DND-41 (cell line): ENCODE measurements at regions not wholly inside any gene's neighbourhood (a gene's known extent, or its start where the extent isn't known, plus 50 kb on each side); places are given as distances from the start of the nearest gene placed in this dataset.

Experiments
- ATAC-seq: fragments of 200-7000 bp; cut with Tn5 transposase; 3 replicates; pipeline ENCODE4 v1.9.1; 2021; ENCODE audit warnings: low read depth; ENCODE audit not compliant: insufficient read depth
- DNase-seq: peaks from one replicate; pipeline ENCODE4 v3.0.0-alpha.2; 2020
- H2AFZ ChIP-seq: 2 replicates; pipeline ENCODE4 v1.6.0; 2012; ENCODE audit warnings: low read depth, low read length
- H3K27ac ChIP-seq: 2 replicates; pipeline ENCODE4 v1.5.1; 2012; ENCODE audit warnings: low read length, inconsistent platforms
- H3K27me3 ChIP-seq: fragments of 200-600 bp; sonication (generic); 2 replicates; pipeline ENCODE4 v1.6.0; 2012; ENCODE audit warnings: low read length, mild to moderate bottlenecking, inconsistent platforms; ENCODE audit not compliant: insufficient read depth, poor library complexity
- H3K36me3 ChIP-seq: 2 replicates; pipeline ENCODE4 v1.5.1; 2012; ENCODE audit warnings: low read length, inconsistent platforms; ENCODE audit not compliant: insufficient read depth
- H3K4me1 ChIP-seq: 2 replicates; pipeline ENCODE4 v1.5.1; 2012; ENCODE audit warnings: mild to moderate bottlenecking, low read length; ENCODE audit not compliant: insufficient read depth
- H3K4me2 ChIP-seq: 2 replicates; pipeline ENCODE4 v1.6.0; 2012; ENCODE audit warnings: mild to moderate bottlenecking, moderate library complexity, low read length, inconsistent platforms; ENCODE audit not compliant: insufficient read depth
- H3K4me3 ChIP-seq, 2 experiments: fragments of 200-600 bp in 1 of 2; shearing (Covaris generic) in 1 of 2; 2 replicates each; pipeline ENCODE4 v1.5.1; 2012 to 2016; ENCODE audit warnings: inconsistent platforms in 2 of 2, low read length in 2 of 2, mild to moderate bottlenecking in 2 of 2, low read depth in 1 of 2, moderate library complexity in 1 of 2
- H3K79me2 ChIP-seq: 2 replicates; pipeline ENCODE4 v1.6.0; 2012; ENCODE audit warnings: low read length, inconsistent platforms; ENCODE audit not compliant: insufficient read depth
- H3K9ac ChIP-seq: 2 replicates; pipeline ENCODE4 v1.6.0; 2012; ENCODE audit warnings: low read depth, mild to moderate bottlenecking, inconsistent platforms, low read length, moderate library complexity
- H3K9me3 ChIP-seq: 2 replicates; pipeline ENCODE4 v1.5.1; 2012; ENCODE audit warnings: low read length, moderate library complexity, mild to moderate bottlenecking, inconsistent platforms; ENCODE audit not compliant: insufficient read depth, severe bottlenecking
- H4K20me1 ChIP-seq: 2 replicates; pipeline ENCODE4 v1.6.0; 2012; ENCODE audit warnings: low read length; ENCODE audit not compliant: insufficient read depth
- CTCF ChIP-seq: IDR thresholded peaks from 2 replicates; pipeline ENCODE4 v1.5.1; 2012; ENCODE audit warnings: borderline replicate concordance, low read length, moderate library complexity, mild to moderate bottlenecking; ENCODE audit not compliant: poor library complexity, severe bottlenecking; ENCODE audit errors: extremely low read depth
- EZH2 ChIP-seq: IDR thresholded peaks from 3 replicates; pipeline ENCODE4 v1.6.1; 2012; ENCODE audit warnings: borderline replicate concordance, low read depth, mild to moderate bottlenecking, moderate library complexity, low read length, inconsistent platforms; ENCODE audit not compliant: severe bottlenecking

GRCh38 chr9:100865111-100865510, 163.4 kb upstream of the PLPPR1 start:
- Histone ChIP-seq H4K20me1 (no peaks in the 10 kb centered on the region), H3K27ac (no peak overlapping the region)
- TF ChIP-seq CTCF (no peak), EZH2 (no peak)

GRCh38 chr9:100865648-100866047, 162.9 kb upstream of the PLPPR1 start:
- no peak overlapping the region for H3K9ac ChIP-seq
- no peak overlapping the region for H3K4me2 ChIP-seq
- H3K27me3 ChIP-seq: no peaks in the 10 kb centered on the region
- H3K9me3 ChIP-seq: no peaks in the 10 kb centered on the region
- ATAC-seq (no peak), DNase-seq (no peak)
- no peak overlapping the region for H3K4me3 ChIP-seq
- no peak for TF ChIP-seq EZH2
- TF ChIP-seq CTCF: no peak
- H3K79me2 ChIP-seq: no peaks in the 10 kb centered on the region
- no peaks in the 10 kb centered on the region for H3K4me1 ChIP-seq
- H3K36me3 ChIP-seq: no peaks in the 10 kb centered on the region
- no peak overlapping the region for H3K27ac ChIP-seq
- H4K20me1 ChIP-seq: no peaks in the 10 kb centered on the region
- no peak overlapping the region for H2AFZ ChIP-seq

More at GRCh38 chr9:100865111-100865510, 163.4 kb upstream of the PLPPR1 start:
- no peak overlapping the region for H3K4me3 ChIP-seq
- no peak overlapping the region for H3K9ac ChIP-seq
- no peak for ATAC-seq
- no peak for DNase-seq
- no peaks in the 10 kb centered on the region for H3K79me2 ChIP-seq
- no peaks in the 10 kb centered on the region for H3K27me3 ChIP-seq
- H3K4me2 ChIP-seq: no peak overlapping the region
- no peak overlapping the region for H2AFZ ChIP-seq
- H3K4me1 ChIP-seq: no peaks in the 10 kb centered on the region
- H3K36me3 ChIP-seq: no peaks in the 10 kb centered on the region
- H3K9me3 ChIP-seq: no peaks in the 10 kb centered on the region

- Histone ChIP-seq H3K27ac (no peak overlapping the region), H3K4me3 (no peak overlapping the region), H3K9ac (no peak overlapping the region), H3K9me3 (no peaks in the 10 kb centered on the region), H3K4me2 (no peak overlapping the region), H3K27me3 (no peaks in the 10 kb centered on the region), H4K20me1 (no peaks in the 10 kb centered on the region), H3K36me3 (no peaks in the 10 kb centered on the region), H3K79me2 (no peaks in the 10 kb centered on the region), H3K4me1 (no peaks in the 10 kb centered on the region), H2AFZ (no peak overlapping the region)
- ATAC-seq (no peak), DNase-seq (no peak)
- TF ChIP-seq CTCF (no peak), EZH2 (no peak)
Measured at GRCh38 chr9:100869326-100869725, 159.2 kb upstream of the PLPPR1 start.

- Histone ChIP-seq H3K27me3 (no peaks in the 10 kb centered on the region), H3K9ac (no peak overlapping the region), H3K4me1 (no peaks in the 10 kb centered on the region), H3K27ac (no peak overlapping the region), H3K9me3 (no peaks in the 10 kb centered on the region), H2AFZ (no peak overlapping the region), H3K79me2 (no peaks in the 10 kb centered on the region), H4K20me1 (no peaks in the 10 kb centered on the region), H3K4me3 (no peak overlapping the region), H3K4me2 (no peak overlapping the region), H3K36me3 (no peaks in the 10 kb centered on the region)
- TF ChIP-seq EZH2: no peak
- TF ChIP-seq CTCF: no peak
- no peak for ATAC-seq
- no peak for DNase-seq
Measured at GRCh38 chr9:100879884-100880283, 148.6 kb upstream of the PLPPR1 start.
